IPS-15b (cell line): ENCODE measurements at regions not wholly inside any gene's neighbourhood (a gene's known extent, or its start where the extent isn't known, plus 50 kb on each side); places are given as distances from the start of the nearest gene placed in this dataset.

ENCODE experiments used
- H3K27me3 ChIP-seq: one replicate; pipeline ENCODE4 v1.6.1; 2013; ENCODE audit warnings: low read length; ENCODE audit not compliant: control insufficient read depth, insufficient read depth
- H3K36me3 ChIP-seq: one replicate; pipeline ENCODE4 v1.6.1; 2013; ENCODE audit warnings: low read length; ENCODE audit not compliant: control insufficient read depth, insufficient read depth
- H3K4me1 ChIP-seq: one replicate; pipeline ENCODE4 v1.6.1; 2013; ENCODE audit warnings: mild to moderate bottlenecking, low read length; ENCODE audit not compliant: control insufficient read depth, insufficient read depth
- H3K4me3 ChIP-seq: one replicate; pipeline ENCODE4 v1.5.1; 2013; ENCODE audit warnings: low read depth, low read length
- H3K9ac ChIP-seq: one replicate; pipeline ENCODE4 v1.6.1; 2013; ENCODE audit warnings: low read depth, mild to moderate bottlenecking, low read length
- H3K9me3 ChIP-seq: one replicate; pipeline ENCODE4 v1.6.1; 2013; ENCODE audit warnings: mild to moderate bottlenecking, low read length; ENCODE audit not compliant: control insufficient read depth, insufficient read depth

DNA sequence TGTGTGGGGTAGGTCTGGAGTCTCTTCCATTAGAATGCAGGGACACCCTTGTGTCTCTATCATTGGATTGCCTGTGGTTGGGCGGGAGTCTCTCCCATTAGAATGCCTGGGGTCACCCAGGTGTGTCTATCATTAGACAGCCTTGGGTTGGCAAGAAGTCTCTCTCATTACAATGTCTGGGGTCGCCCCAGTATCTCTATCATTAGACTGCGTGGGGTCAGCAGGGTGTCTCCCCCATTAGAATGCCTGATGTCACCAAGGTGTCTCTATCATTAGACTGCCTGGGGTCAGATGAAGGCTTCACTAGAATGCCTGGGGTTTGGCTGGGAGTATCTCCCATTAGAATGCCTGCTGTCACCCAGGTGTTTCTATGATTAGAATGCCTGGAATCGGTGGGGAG, 1539.0 kb downstream of the UQCRFS1 start:
- Histone ChIP-seq H3K9ac (no peak overlapping the region), H3K4me3 (no peak overlapping the region), H3K9me3 (peaks cover 23% of the 10 kb centered on the region), H3K36me3 (no peaks in the 10 kb centered on the region), H3K27me3 (no peaks in the 10 kb centered on the region), H3K4me1 (no peaks in the 10 kb centered on the region)

DNA sequence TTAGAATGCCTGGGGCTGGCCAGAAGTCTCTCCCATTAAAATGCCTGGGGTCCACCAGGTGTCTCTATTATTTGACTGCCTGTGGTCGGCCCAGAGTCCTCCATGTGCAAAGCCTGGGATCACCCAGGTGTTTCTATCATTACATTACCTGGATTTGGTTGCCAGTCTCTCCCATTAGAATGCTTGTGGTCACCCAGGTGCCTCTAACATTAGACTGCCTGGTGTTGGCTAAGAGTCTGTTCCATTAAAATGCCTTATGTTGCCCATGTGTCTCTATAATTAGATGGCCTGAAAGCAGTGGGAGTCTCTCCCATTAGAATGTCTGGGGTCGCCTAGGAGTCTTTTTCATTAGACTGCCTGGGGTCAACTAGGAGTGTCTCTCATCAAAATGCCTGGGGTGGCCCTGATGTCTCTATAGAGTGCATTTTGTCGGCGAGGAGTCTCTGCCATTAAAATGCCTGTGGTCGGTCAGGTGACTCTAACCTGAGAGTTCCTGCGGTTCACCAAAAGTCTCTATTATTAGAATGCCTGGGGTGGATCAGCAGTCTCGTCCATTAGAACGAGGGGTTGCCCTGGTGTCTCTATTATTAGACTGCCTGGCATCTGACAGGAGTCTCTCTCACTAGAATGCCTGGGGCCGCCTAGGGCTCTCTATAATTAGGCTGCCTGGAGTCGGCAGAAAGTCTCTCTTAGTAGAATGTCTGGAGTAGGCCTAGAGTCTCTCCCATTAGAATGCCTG, 1540.5 kb downstream of the UQCRFS1 start:
- Histone ChIP-seq H3K9ac (no peak overlapping the region), H3K4me1 (no peaks in the 10 kb centered on the region), H3K9me3 (peaks cover 23% of the 10 kb centered on the region), H3K4me3 (no peak overlapping the region), H3K27me3 (no peaks in the 10 kb centered on the region), H3K36me3 (no peaks in the 10 kb centered on the region)

DNA sequence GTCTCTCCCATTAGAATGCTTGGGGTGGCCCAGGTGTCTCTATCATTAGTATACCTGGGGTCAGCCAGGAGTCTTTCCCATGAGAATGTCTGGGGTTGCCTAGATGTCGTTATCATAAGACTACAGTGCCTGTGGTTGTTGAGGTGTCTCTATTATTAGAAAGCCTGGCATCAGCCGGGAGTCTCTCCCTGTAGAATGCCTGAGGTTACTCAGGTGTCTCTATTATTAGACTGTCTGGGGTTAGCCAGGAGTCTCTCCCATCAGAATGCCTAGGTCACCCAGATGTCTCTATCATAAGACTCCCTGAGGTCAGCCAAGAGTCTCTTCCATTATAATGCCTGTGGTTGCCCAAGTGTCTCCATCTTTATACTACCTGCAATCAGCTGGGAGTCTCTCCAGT, 1541.1 kb downstream of the UQCRFS1 start:
- no peaks in the 10 kb centered on the region for H3K36me3 ChIP-seq
- H3K4me3 ChIP-seq, result no peak overlapping the region
- H3K27me3 ChIP-seq, result no peaks in the 10 kb centered on the region
- peaks cover 27% of the 10 kb centered on the region for H3K9me3 ChIP-seq
- no peak overlapping the region for H3K9ac ChIP-seq
- H3K4me1 ChIP-seq, result no peaks in the 10 kb centered on the region

DNA sequence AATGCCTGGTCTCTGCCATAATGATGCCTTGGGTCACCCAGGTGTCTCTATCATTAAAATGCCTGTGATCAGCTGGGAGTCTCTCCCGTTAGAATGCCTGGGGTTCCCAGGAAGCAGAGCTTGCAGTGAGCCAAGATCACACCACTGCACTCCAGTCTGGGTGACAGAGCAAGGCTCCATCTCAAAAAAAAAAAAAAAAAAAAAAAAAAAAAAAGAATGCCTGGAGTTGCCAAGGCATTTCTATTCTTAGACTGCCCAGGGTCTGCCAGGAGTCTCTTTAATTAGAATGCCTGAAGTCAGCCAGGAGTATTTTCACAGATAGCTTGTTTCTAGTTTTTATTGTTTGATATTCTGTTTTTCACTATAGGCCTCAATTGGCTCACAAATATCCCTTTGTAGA, 1552.5 kb downstream of the UQCRFS1 start:
- Histone ChIP-seq H3K27me3 (no peaks in the 10 kb centered on the region), H3K9me3 (peaks cover 16% of the 10 kb centered on the region), H3K9ac (no peak overlapping the region), H3K4me3 (no peak overlapping the region), H3K4me1 (no peaks in the 10 kb centered on the region), H3K36me3 (no peaks in the 10 kb centered on the region)

DNA sequence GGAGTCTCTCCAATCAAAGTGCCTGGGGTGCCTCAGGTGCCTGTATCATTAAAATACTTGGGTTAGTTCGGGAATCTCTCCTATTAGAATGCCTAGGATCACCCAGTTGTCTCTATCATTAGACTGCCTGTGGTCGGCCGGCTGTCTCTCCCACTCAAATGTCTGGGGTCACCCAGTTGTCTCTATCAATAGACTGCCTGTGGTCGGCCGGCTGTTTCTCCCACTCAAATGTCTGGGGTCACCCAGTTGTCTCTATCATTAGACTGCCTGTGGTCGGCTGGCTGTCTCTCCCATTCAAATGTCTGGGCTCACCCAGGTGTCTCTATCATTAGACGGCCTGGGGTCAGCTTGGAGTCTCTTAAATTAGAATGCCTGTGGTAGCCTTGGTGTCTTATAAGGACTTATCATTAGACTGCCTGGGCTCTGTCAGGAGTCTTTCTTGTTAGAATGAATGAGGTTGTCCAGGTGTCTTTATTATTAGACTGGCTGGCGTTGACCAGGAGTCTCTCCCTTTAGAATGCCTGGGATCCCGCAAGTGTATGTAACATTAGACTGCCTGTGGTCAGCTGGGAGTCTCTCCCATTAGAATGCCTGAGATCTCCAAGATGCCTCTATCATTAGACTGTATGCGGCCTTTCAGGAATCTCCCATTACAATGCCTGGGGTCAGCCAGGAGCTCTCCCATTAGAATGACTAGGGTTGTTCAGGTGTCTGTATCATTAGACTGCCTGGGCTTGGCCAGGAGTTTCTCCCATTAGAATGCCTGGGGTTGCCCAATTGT, 1555.5 kb downstream of the UQCRFS1 start:
- Histone ChIP-seq H3K9ac (no peak overlapping the region), H3K36me3 (no peaks in the 10 kb centered on the region), H3K27me3 (no peaks in the 10 kb centered on the region), H3K4me1 (no peaks in the 10 kb centered on the region), H3K9me3 (peaks cover 15% of the 10 kb centered on the region), H3K4me3 (no peak overlapping the region)

DNA sequence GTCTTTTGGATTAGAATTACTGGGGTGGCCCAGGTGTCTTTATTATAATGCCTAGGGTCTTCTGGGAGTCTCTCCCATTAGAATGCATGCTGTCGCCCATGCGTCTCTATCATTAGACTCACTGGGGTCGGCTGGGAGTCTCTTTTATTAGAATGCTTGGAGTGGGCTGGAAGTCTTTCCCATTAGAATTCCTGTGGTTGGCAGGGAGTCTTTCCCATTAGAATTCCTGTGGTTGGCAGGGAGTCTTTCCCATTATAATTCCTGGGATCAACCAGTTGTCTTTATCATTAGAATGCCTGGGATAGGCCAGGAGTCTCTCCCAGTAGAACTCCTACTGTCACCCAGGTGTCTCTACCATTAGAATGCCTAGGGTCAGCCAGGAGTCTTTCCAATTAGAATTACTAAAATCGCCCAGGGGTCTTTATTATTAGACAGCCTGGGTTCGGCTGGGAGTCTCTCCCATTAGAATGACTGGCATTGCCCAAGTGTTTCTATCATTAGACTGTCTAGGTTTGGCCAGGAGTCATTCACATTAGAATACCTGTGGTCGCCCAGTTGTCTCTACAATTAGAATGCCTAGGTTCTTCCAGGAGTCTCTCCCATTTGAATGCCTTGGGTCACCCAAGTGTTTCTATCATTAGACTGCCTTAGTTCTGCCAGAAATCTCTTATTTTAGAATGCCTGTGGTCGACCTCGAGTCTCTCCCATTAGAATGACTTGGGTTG, 1558.5 kb downstream of the UQCRFS1 start:
- Histone ChIP-seq H3K4me3 (no peak overlapping the region), H3K27me3 (no peaks in the 10 kb centered on the region), H3K9me3 (peaks cover 11% of the 10 kb centered on the region), H3K9ac (no peak overlapping the region), H3K4me1 (no peaks in the 10 kb centered on the region), H3K36me3 (no peaks in the 10 kb centered on the region)

DNA sequence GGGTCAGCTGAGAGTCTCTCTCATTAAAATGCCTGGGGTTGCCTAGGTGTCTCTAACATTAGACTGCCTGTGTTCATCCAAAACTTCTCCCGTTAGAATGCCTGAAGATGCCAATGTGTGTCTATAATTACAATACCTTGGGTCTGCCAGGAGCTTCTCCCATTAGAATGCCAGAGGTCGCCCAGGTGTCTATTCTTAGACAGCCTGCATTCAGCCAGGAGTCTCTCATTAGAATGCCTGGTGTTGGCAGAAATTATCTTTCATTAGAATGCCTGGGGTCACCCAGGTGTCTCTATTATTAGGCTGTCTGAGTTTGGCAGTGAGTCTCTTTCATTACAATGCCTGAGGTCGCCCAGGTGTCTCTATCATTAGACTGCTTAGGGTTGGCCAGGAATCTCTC, 1560.2 kb downstream of the UQCRFS1 start:
- H3K36me3 ChIP-seq, result no peaks in the 10 kb centered on the region
- no peaks in the 10 kb centered on the region for H3K27me3 ChIP-seq
- no peaks in the 10 kb centered on the region for H3K4me1 ChIP-seq
- H3K4me3 ChIP-seq, result no peak overlapping the region
- peaks cover 17% of the 10 kb centered on the region for H3K9me3 ChIP-seq
- no peak overlapping the region for H3K9ac ChIP-seq

DNA sequence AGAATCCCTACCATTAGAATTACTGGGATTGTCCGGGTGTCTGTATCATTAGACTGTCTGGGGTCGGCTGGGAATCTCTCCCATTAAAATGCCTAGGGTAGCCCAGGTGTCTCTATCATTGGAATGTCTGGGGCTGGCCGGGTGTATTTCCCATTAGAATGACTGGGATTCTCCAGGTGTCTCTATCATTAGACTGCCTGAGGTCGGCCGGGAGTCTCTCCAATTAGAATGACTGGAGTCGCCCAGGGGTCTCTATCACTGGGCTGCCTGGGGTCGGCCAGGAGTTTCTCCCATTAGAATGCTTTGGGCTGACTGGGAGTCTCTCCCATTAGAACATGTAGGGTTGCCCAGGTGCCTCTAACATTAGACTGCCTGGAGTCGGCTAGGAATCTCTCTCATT, 1560.7 kb downstream of the UQCRFS1 start:
- Histone ChIP-seq H3K9me3 (peaks cover 19% of the 10 kb centered on the region), H3K4me1 (no peaks in the 10 kb centered on the region), H3K36me3 (no peaks in the 10 kb centered on the region), H3K9ac (no peak overlapping the region), H3K27me3 (no peaks in the 10 kb centered on the region), H3K4me3 (no peak overlapping the region)

DNA sequence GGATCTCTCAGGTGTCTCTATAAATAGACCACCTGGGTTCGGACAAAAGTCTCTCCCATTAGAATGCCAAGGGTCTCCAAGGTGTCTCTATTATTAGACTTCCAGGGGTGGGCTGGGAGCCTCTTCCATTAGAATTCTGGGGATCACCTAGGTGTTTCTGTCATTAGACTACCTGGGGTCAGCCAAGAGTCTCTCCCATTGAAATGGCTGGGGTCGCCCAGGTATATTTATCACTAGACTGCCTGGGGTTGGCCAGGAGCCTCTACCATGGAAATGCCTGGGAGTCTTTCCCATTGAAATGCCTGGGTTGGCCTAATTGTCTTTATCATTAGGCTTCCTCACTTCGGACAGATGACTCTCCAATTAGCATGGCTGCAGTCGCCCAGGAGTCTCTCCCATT, 1565.5 kb downstream of the UQCRFS1 start:
- Histone ChIP-seq H3K9ac (no peak overlapping the region), H3K36me3 (no peaks in the 10 kb centered on the region), H3K4me1 (no peaks in the 10 kb centered on the region), H3K9me3 (peaks cover 13% of the 10 kb centered on the region), H3K4me3 (no peak overlapping the region), H3K27me3 (no peaks in the 10 kb centered on the region)

DNA sequence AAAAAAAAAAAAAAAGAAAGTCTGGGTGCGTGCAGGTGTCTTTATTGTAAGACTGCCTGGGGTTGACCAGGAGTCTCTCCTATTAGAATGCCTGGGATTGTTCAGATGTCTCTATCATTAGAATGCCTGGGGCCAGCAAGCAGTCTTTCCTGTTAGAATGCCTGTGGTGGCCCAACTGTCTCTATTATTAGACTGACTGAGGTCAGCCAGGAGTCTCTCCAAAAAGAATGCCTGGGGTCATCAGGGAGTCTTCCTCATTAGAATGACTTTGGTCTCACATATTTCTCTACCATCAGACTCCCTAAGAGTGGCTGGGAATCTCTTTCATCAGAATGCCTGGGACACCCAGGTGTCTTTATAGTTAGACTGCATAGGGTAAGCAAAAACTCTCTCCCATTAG, 1577.5 kb downstream of the UQCRFS1 start:
- Histone ChIP-seq H3K9me3 (peaks cover 8% of the 10 kb centered on the region), H3K27me3 (no peaks in the 10 kb centered on the region), H3K36me3 (no peaks in the 10 kb centered on the region), H3K4me1 (no peaks in the 10 kb centered on the region), H3K4me3 (no peak overlapping the region), H3K9ac (no peak overlapping the region)

DNA sequence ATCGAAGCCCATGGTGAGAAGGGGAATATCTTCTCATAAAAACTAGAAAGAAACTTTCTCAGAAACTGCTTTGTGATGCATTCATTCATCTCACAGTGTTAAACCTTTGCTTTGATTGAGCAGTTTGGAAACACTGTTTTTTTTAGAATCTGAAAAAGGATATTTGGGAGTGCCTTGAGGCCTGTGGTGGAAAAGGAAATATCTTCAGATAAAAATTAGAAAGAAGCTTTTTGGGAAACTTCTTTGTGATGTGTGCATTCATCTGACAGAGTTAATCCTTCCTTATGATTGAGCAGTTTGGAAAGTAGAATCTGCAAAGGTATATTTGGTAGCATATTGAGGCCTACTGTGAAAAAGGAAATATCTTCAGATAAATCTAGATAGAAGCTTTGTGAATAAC, 1594.9 kb downstream of the UQCRFS1 start:
- H3K9ac ChIP-seq, result no peak overlapping the region
- H3K4me3 ChIP-seq, result no peak overlapping the region
- H3K4me1 ChIP-seq, result no peaks in the 10 kb centered on the region
- no peaks in the 10 kb centered on the region for H3K27me3 ChIP-seq
- no peaks in the 10 kb centered on the region for H3K36me3 ChIP-seq
- H3K9me3 ChIP-seq, result peaks cover 7% of the 10 kb centered on the region
